ENCODE measurements at regions not wholly inside any gene's neighbourhood (a gene's known extent, or its start where the extent isn't known, plus 50 kb on each side); places are given as distances from the start of the nearest gene placed in this dataset.

DNA sequence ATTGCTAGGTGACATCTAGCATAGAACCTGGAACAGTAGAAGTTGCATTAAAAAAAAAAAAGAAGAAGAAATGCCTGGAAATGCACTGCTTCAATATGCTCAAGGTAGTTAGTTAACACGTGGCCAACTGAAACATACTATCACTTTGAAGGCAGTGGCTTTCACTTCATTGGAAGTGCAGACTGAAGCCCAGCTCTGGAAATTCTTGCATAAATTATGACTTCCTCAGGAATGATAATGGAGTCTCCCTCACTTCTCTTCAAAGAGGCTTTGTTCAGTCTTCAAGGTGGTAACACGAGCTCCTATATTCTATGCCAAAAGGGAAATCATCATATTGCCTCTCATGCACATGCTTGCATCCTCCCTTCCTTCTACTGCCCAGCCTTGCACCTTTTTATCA, 715.9 kb upstream of the API5 start:
- intact Hi-C loops (cut with DNase I; ENCODE audit: low total_unique reads) = no loop called here
- in situ Hi-C loops (cut with MboI; ENCODE audit: low sequenced_read_pairs in 4 of 4) = no loop called here
- Histone ChIP-seq H3K4me3 (no peak overlapping the region), H3K4me1 (no peaks in the 10 kb centered on the region), H3K27me3 (no peaks in the 10 kb centered on the region), H3K9me3 (no peaks in the 10 kb centered on the region), H3K36me3 (no peaks in the 10 kb centered on the region), H3K27ac (no peak overlapping the region)
- TF ChIP-seq, protein P1, sequence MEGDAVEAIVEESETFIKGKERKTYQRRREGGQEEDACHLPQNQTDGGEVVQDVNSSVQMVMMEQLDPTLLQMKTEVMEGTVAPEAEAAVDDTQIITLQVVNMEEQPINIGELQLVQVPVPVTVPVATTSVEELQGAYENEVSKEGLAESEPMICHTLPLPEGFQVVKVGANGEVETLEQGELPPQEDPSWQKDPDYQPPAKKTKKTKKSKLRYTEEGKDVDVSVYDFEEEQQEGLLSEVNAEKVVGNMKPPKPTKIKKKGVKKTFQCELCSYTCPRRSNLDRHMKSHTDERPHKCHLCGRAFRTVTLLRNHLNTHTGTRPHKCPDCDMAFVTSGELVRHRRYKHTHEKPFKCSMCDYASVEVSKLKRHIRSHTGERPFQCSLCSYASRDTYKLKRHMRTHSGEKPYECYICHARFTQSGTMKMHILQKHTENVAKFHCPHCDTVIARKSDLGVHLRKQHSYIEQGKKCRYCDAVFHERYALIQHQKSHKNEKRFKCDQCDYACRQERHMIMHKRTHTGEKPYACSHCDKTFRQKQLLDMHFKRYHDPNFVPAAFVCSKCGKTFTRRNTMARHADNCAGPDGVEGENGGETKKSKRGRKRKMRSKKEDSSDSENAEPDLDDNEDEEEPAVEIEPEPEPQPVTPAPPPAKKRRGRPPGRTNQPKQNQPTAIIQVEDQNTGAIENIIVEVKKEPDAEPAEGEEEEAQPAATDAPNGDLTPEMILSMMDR (IDR thresholded peaks at IDR 0.05 in 4 of 5, conservative IDR thresholded peaks at IDR 0.05 in 1 of 5) = no peak
- DNase-seq = no peak
- ATAC-seq = no peak

DNA sequence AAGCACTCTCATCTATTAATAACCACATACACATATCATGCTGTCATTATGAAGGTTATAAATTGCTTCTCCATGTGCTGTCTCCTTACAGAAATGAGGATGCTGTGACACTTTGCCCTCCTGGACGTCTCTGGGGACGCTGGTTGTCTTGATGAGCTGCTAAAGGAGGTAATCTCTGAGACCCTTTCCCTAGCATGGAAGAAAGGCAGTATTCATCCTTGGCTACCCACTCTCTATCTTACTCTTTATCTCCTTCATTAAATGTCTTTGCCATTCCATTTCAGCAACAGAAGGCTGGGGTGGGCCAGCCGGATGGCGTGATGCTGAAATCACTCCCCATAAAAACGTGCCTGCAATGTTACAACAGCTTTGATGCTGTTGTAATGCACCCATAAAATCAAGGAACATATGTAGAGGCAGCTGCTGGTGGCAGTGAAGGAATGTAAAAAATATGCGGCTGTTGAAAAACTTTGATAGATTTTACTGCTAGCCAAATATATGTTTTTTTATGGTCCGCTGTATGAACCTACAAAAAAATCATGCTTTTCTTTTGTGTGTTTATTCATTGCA, 715.1 kb upstream of the API5 start:
- no peaks in the 10 kb centered on the region for H3K36me3 ChIP-seq
- intact Hi-C loops (cut with DNase I; ENCODE audit: low total_unique reads) (no loop called here), in situ Hi-C loops (cut with MboI; ENCODE audit: low sequenced_read_pairs in 4 of 4) (no loop called here)
- no peak overlapping the region for H3K4me3 ChIP-seq
- no peak for ATAC-seq
- no peaks in the 10 kb centered on the region for H3K4me1 ChIP-seq
- DNase-seq = no peak
- H3K9me3 ChIP-seq = no peaks in the 10 kb centered on the region
- TF ChIP-seq, protein P1 (IDR thresholded peaks at IDR 0.05 in 4 of 5, conservative IDR thresholded peaks at IDR 0.05 in 1 of 5) = no peak
- TF ChIP-seq POLR2A (IDR thresholded peaks at IDR 0.05) = no peak
- no peak overlapping the region for H3K27ac ChIP-seq
- no peaks in the 10 kb centered on the region for H3K27me3 ChIP-seq

- DNase-seq (no peak), ATAC-seq (no peak)
- TF ChIP-seq POLR2A (IDR thresholded peaks at IDR 0.05) = no peak
- TF ChIP-seq, protein P1 (IDR thresholded peaks at IDR 0.05 in 4 of 5, conservative IDR thresholded peaks at IDR 0.05 in 1 of 5) = no peak
- Histone ChIP-seq H3K27ac (no peak overlapping the region), H3K9me3 (no peaks in the 10 kb centered on the region), H3K4me3 (no peak overlapping the region), H3K27me3 (no peaks in the 10 kb centered on the region), H3K4me1 (no peaks in the 10 kb centered on the region), H3K36me3 (no peaks in the 10 kb centered on the region)
- in situ Hi-C loops (cut with MboI; ENCODE audit: low sequenced_read_pairs in 4 of 4) = no loop called here
- intact Hi-C loops (cut with DNase I; ENCODE audit: low total_unique reads) = no loop called here
Observed at GRCh38 chr11:42598341-42598740, 713.5 kb upstream of the API5 start.

GRCh38 chr11:42620796-42621195, 691.0 kb upstream of the API5 start:
- intact Hi-C loops (cut with DNase I; ENCODE audit: low total_unique reads) = no loop called here
- no peak for TF ChIP-seq POLR2A (IDR thresholded peaks at IDR 0.05)
- TF ChIP-seq, protein P1 (IDR thresholded peaks at IDR 0.05 in 4 of 5, conservative IDR thresholded peaks at IDR 0.05 in 1 of 5) = no peak
- H3K9me3 ChIP-seq = no peaks in the 10 kb centered on the region
- no peaks in the 10 kb centered on the region for H3K36me3 ChIP-seq
- no peaks in the 10 kb centered on the region for H3K27me3 ChIP-seq
- no peak overlapping the region for H3K4me3 ChIP-seq
- in situ Hi-C loops (cut with MboI; ENCODE audit: low sequenced_read_pairs in 4 of 4) = no loop called here
- DNase-seq (no peak), ATAC-seq (no peak)
- H3K27ac ChIP-seq = no peak overlapping the region
- no peaks in the 10 kb centered on the region for H3K4me1 ChIP-seq
